Hematopoietic multipotent progenitor cell treated with erythropoietin and hydrocortisone succinate and interleukin-3 and kit ligand, for 8 days (in vitro differentiated cells): ENCODE measurements at regions not wholly inside any gene's neighbourhood (a gene's known extent, or its start where the extent isn't known, plus 50 kb on each side); places are given as distances from the start of the nearest gene placed in this dataset.
"Not testable (repeated sequence)": the region's sequence is repeated elsewhere in the genome, so short reads cannot be mapped to it uniquely, and the experiment has no call there.

Experiments
- DNase-seq: peaks from one replicate; pipeline ENCODE4 v3.0.0-alpha.2; 2015

DNA sequence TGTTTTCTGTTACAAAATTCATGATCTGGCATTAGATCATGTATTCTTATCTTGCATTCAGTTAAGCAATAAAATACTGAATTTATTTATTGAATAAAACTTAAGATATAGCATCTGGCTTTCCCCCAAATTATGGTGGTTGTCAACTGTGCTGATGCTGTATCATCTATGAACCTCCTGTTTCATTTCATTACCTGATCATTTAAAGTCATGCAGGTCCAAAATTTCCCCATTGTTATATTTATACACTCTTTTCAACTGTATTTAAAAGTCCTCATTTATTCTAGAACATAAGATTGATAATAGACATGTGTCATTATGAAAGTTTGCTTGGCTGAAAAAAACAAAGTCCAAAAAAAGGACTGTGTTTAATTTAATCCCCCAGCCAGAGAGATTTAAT is 627.4 kb upstream of the ADGRB3 start:
- DNase-seq = no peak

DNA sequence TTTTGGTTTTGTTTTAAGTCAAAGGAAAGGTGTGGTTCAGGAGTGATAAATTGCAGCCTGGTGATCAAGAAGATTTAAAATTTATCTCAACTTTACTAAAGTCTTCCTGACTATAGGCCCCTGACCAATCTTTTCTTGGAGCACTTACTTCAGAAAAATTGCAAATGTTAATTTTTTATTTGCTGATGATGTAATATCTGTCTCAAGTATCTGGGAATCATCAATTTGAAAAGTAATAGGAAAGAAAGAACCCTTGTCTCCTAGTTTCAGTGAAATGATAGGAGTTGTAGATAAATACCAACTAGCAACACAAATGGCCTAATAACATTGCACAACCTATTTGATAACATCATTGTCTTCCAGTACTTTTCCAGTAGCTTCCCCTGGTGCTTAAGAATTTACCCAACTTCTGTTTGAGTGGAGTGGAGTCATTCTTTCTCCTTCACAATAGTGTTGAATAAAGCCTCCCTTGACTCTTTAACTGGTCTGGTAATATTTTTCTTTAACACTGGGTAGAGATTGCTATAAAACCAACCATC is 648.3 kb upstream of the ADGRB3 start:
- DNase-seq = no peak

DNA sequence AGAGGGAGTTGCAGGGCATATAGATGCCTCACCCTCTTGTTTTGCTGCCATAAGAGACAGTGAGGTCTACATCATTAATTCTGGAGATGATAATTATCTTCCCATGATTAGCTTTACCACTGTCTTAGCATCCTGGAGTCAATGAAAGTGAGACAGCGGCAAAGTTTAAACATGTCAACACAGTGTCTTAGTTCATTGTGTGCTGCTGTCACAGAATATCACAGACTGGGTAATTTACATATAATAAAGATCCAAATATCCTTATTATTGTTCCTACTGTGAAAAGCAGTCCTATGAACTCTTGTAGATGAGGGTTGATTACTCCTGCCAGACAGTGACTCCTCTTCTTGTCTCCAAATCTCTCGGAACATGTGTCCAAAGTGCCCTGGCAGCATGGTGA is 658.6 kb upstream of the ADGRB3 start:
- no peak for DNase-seq

DNA sequence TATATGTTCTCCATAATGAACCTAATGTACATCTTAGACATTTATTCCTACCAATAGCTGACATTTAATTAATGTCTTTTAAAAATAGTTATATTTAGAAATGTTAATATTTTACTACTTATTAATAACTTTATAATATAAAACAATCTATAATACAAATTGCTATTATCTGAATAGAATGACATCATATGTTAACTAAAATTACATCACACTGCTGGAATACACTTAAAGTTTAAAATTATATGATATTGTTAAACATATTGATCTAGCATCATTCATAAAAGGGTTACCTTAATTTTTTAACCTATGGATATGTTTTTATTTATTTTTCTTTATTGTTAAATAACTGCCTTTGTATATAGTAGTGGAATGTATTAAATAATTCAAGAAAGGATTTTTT is 660.2 kb upstream of the ADGRB3 start:
- DNase-seq = no peak

DNA sequence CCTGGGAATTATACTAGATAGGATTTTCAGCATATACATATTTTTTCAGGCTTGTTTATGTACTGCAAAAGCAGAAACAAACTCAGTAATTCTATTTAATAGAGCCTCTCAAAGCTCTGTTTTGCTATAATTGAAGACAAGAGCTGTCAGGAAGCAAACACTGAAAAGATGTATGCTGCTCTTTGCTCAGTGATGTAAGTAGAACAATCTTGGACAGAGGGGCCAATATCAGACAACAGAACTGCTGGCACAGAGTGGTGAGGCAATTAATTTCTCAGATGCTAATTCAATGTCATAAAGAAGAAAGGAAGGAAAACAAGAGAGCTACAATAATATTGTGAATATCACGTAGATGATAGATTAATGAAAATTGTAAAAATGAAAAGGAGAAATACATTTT is 663.3 kb upstream of the ADGRB3 start:
- DNase-seq = no peak

DNA sequence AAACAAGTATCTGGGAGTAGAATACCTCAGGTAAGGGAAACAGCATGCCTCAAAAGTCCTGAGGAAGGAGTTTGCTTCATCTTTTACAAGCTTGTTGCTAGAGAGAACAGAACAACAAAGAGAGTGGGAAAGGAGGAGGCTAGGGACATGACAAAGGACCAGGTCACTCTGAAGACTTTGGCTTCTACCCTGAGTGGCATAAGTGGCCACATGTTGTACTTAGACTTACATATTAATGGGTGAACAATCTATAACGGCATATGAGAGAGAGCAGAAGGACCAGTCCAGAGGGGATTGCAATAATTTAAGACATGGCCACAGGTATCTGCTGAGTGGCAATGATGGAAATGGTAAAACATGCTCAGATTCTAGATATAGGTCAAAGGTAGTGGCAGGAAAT is 668.3 kb upstream of the ADGRB3 start:
- DNase-seq = no peak

DNA sequence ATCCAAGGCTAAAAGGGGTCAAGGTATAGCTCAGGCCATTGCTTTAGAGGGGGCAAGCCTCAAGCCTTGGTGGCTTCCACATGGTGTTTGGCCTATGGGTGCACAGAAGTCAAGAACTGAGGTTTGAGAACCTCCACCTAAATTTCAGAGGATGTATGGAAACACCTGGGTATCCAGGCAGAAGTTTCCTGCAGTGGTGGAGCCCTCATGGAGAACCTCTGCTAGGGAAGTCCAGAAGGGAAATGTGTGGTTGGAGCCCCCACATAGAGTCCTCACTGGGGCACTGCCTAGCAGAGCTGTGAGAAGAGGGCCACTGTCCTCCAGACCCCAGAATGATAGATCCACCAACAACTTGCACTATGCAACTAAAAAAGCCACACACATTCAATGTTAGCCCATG is 678.7 kb upstream of the ADGRB3 start:
- no peak for DNase-seq

DNA sequence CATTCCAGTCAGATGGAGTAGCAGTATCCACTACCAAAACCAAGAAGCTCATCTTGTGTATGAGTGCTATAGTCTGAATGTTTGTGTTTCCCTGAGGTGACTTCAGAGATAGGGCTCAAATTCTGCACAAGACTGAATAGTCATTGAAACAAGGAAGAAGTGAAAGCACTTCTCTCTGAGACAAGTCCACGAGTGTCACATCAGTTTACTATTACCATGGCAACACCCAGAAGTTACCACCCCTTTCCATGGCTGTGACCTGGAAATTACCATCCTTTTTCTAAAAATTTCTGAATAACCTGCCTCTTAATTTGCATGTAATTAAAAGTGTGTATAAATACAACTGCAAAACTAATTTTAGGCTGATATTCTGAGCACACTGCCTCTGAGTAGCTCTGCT is 682.1 kb upstream of the ADGRB3 start:
- no peak for DNase-seq

DNA sequence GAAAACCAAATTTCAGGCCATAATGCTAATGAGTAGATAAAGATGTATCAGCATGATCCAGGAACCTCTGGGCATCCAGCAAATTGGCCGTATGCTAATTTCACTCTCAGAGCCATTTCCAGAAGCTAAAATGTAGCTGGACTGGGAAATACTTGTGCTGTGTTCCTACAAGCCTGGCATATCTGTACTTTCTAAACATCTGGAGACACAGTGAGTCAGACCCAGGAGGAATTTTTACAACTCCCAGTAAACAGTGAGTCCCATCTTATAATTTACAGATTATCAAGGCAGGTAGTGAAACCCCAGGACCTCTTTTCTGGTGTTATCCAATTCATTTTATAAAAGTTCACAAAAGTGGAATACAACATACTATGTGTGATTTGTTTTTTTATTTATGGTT is 683.0 kb upstream of the ADGRB3 start:
- DNase-seq = no peak

DNA sequence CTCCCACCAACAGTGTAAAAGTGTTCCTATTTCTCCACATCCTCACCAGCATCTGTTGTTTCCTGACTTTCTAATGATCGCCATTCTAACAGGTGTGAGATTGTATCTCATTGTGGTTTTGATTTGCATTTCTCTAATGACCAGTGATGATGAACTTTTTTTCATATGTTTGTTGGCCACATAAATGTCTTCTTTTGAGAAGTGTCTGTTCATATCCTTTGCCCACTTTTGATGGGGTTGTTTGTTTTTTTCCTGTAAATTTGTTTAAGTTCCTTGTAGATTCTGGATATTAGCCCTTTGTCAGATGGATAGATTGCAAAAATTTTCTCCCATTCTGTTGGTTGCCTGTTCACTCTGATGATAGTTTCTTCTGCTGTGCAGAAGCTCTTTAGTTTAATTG is 687.3 kb upstream of the ADGRB3 start:
- not testable (repeated sequence) for DNase-seq

DNA sequence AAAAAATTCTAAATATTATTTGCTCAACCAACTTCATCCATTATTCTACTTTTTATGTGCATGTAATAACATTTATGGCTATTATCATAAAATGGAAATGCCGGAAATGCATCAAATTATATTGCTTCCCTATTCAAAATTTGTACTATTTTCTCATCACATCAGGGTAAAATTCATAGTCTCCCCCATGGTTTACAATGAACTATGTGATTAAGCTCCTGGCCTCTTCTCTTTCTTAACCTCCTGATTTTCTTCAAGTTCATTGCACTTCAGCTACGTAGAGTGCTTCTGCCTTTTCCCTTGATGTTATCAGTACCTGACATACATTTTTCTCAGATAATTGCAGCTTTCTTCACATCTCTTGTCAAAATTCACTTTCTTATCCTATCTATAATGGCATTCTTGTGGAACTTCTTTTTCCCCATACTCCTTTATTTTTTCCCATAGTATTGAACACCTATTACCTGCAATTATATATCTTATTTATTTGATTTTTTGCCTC is 699.1 kb upstream of the ADGRB3 start:
- DNase-seq = no peak

DNA sequence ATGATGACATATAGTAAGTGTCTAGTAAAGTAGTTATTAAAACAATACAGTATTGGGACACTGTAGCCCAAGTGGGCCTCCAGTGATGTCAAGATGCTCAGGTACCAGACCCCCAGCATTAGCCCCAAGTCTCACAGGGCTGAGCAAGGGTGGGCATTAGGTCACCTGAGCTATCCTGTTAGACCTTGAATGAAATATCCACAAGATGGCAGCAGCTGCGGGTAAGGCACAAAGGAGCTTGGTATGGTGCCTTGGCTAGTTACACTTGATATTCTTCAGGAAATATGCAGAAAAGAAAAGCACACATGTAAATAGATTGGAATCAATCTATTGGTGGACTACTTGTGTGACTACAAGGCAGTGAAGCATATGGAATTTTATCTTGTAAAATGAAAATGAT is 701.8 kb upstream of the ADGRB3 start:
- DNase-seq = no peak

DNA sequence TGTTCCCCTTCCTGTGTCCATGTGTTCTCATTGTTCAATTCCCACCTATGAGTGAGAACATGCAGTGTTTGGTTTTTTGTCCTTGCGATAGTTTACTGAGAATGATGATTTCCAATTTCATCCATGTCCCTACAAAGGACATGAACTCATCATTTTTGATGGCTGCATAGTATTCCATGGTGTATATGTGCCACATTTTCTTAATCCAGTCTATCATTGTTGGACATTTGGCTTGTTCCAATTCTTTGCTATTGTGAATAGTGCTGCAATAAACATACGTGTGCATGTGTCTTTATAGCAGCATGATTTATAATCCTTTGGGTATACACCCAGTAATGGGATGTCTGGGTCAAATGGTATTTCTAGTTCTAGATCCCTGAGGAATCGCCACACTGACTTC is 712.5 kb upstream of the ADGRB3 start:
- DNase-seq = not testable (repeated sequence)

DNA sequence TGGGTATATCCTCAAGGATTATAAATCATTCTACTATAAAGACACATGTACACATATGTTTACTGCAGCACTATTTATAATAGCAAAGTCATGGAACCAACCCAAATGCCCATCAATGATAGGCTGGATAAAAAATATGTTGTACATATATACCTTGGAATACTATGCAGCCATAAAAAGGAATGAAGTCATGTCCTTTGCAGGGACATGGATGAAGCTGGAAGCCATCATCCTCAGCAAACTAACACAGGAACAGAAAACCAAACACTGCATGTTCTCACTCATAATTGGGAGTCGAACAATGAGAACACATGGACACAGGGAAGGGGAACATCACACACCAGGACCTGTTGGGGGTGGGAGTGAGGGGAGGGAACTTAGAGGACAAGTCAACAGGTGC is 715.0 kb upstream of the ADGRB3 start:
- DNase-seq = not testable (repeated sequence)

DNA sequence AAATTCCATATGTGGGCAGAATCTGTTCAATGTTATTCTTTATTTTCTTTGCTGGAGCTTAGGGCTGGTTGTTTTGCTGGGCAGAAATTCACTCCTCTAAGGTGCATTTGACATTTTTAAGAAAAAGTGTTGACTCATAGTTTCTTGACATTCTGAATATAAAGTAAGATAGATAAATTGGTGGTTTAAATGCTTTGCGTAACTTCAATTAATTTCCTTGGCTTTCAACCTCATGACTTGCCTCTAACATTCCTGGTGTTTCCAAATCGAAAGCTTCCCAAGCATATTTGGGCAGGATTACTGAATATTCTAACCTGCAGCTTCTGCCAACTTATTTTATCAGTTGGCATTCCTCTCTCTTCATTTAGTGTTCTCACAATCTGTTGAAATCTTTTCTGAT is 718.7 kb upstream of the ADGRB3 start:
- no peak for DNase-seq

DNA sequence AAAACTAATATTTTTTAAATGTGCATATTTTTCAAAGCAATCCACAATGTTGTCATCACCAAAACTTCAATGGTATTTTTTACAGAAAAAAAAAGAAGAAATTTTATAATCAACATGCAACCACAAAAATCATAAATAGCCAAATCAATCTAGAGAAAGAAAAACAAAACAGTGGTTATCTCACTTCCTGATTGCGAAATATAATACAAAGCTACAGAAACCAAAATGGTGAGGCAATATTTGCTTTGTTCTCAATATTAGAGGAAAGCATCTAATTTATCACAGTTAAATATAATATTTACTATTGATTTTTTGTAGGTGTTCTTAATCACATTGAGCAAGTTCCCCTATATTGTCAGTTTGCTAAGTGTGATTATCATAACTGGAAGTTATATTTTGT is 720.7 kb upstream of the ADGRB3 start:
- no peak for DNase-seq

DNA sequence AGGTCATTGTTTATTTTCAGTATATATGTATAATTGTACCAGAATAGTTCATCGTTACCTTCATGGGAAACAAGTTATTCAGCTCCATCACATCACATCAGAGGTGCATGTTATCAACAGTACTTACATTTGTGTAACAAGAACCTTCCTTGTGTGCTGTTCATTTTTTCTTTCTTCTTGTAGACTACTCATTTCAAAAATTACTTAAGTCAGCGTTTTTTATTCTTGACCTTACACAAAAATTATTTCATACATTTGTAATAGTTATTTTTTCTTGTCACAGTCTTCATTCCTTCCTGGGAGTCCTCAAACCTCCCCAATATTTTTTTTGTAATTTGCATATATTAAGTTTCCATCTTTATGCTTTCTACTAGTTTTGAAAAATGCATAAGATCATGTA is 725.7 kb upstream of the ADGRB3 start:
- no peak for DNase-seq

DNA sequence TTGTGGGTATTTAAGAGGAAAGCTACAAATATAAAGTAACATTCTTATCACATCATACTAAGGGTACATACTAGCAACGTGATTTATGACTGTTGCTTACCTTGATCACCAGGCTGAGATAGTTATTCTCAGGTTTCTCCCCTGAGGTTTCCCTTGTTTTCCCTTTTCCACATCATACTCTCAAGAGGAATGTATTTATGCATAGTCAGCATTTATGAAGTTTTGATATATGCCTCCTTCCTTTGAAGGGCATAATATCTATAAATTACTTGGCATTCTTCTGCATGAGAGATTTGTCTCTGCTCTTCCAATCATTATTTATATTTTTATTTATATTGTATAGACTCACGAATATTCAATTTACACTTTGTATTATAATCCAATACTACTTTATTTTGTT is 726.7 kb upstream of the ADGRB3 start:
- no peak for DNase-seq

DNA sequence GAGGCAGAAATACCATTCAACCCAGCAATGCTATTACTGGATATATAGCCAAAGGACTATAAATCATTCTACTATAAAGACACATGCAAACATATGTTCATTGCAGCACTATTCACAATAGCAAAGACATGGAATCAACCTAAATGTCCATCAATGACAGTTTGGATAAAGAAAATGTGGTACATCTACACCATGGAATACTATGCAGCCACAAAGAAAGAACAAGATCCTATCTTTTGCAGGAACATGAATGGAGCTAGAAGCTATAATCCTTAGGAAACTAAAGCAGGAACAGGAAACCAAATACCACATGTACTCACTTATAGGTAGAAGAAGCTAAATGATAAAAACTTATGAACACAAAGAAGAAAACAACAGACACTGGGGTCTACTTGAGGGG is 730.3 kb upstream of the ADGRB3 start:
- DNase-seq = not testable (repeated sequence)

DNA sequence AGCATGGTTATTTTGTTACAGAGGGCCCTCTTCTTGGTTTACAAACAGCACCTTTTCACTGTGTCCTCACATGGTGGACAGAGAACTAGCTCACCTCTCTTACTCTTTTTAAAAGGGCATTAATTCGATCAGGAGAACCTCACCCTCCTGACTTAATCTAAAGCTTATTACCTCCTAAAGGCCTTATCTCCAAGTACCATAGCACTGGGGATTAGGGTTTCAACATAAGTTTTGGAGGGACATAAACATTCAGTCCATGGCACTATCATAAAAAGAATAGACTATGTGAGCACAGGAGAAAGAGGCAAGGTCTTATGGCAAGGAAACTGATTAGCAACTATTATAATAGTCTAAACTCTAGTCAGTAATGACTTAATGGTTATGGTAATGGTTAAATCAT is 736.2 kb upstream of the ADGRB3 start:
- no peak for DNase-seq

DNA sequence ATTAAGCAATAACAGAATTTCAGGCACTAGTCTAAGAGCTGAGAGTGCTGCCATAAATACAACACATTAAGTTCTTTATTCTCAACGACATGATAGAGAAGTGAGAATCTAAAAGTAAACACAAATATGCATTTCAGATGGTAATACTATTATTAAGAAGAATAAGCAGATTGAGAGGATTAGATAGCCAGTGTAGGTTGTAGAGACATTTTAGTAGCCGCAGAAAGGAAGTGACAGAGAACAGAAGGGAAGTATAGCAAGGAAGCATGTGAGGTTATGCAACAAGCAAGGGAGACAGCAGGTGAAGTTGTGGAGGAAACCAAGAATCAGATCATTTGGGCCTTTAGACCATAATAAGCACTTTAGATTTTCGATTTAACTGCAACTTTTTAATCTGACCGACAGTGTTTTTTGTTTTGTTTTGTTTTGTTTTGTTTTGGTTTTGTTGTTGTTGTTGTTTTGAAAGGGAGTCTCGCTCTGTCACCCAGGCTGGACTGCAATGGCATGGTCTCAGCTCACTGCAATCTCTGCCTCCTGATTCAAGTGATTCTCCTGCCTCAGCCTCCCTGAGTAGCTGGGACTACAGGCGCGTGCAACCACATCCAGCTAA is 737.0 kb upstream of the ADGRB3 start:
- DNase-seq = no peak

DNA sequence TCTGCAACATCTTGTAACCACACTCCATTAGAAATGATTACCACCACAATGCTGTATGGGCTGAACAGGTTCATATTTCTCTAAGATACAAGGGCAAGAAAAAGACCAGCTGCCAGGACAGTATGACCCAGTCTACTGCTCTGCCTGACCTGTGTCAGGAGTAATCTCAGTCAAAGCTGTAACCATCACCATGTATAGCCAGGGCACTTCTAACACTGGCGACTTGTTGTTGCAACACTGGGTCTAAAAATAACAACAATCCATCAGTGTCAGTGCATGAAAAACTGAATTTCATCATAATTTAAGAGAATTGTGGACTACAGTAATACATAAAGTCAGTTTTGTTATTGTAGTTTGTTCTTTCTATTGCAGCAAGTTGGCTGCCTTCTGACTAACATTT is 738.6 kb upstream of the ADGRB3 start:
- no peak for DNase-seq

DNA sequence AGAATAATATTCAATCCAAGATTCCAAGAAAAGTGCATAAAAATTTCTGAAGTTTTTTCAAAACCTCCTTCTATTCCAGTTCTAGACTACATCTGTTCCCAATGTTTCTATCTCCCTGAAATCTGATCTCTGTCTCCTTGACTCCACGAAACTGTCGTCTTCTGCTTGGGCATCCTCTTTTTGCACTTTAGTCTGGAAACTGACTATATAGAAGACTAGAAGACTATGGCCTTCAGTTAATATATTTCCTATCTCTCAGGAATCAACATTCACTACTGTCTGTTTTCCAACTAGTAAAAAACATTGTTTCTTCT is 745.4 kb upstream of the ADGRB3 start:
- no peak for DNase-seq

DNA sequence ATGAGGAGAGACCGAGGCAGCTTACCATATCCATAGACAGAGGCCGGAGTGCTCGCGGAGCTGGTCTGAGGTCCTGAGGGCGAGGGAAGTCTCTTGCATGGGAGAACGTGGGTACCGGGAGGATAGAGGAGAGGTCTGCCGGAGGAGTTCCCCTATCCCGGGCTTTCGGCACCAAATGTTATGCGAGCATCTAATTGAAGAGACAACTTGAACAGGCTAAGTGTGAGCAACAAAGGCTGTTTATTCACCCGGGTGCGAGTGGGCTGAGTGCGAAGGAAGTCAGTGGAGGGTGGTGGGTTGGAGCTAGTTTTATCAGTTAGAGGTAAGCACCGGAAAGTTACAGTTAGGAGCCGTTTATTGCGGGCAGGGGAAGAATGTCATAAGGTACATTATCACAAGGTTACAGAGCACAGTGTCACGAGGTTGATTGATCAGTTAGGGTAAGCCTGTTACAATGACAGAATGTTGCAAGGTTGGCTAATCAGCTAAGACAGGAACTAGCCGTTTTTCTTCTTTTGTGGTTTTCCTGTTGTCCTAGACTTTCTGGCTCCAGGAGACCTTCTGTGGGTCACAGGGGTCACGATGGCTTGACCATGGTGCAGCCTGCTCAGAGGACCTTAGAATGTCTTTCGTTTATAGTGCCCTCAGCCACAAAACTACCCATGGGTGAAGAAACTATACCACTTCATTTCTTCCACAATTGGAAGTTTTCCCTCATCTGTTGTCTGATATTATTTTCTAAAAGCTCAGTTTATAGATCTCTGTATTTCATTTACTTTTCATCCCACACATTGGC is 746.0 kb upstream of the ADGRB3 start:
- peak; percentile 10 for DNase-seq

DNA sequence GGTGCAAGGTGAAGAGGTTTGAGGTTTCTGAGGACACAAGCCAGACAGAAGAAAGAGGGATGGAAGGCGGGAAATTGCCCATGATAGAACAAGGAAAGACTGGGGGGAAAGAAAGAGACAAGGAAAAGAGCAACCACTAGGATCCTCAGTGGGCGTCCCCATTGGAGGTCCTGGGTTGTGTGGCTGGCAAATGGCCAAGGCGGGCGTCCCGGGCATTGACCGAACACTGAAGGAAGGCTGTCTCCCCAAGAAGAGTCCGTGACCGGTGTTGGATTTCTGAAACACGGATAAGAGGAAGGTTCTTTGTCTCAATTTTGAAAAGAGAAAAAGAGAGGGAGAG is 746.6 kb upstream of the ADGRB3 start:
- DNase-seq = no peak
